B cell (primary cell): ENCODE measurements at regions not wholly inside any gene's neighbourhood (a gene's known extent, or its start where the extent isn't known, plus 50 kb on each side); places are given as distances from the start of the nearest gene placed in this dataset.

ENCODE experiments used
- ATAC-seq: fragments of 200-7000 bp; cut with Tn5 transposase; one replicate; pipeline ENCODE4 v1.10.0; 2021; ENCODE audit warnings: low read depth, mild to moderate bottlenecking, moderate number of reproducible peaks, moderate library complexity
- CTCF ChIA-PET: fragments of 350-600 bp; sonication (Branson Sonifier 250); formaldehyde crosslinking; loops from one replicate; lab custom pipeline; 2021; ENCODE audit warnings: antibody characterized with exemption, inconsistent platforms; lab: Charles Lee
- POLR2A ChIA-PET: fragments of 350-600 bp; sonication (Branson Sonifier 250); formaldehyde crosslinking; loops from one replicate; lab custom pipeline; 2021; ENCODE audit warnings: antibody characterized with exemption; lab: Charles Lee
- DNase-seq: peaks from one replicate; pipeline ENCODE4 v3.0.0; 2013
- H2AFZ ChIP-seq: 2 replicates; pipeline ENCODE4 v1.6.1; 2012; ENCODE audit warnings: mild to moderate bottlenecking, low read depth, low read length; ENCODE audit not compliant: insufficient read depth, poor library complexity, severe bottlenecking
- H3K27ac ChIP-seq, 2 donors: 1 replicate in 1 of 2; 2 replicates in 1 of 2; pipeline ENCODE4 v1.5.1; 2012 to 2013; ENCODE audit warnings: low read length in 2 of 2, mild to moderate bottlenecking in 2 of 2, moderate library complexity in 1 of 2
- H3K27me3 ChIP-seq, 4 experiments: fragments of 200-600 bp in 1 of 4; sonication (generic) in 1 of 4; replicated peaks in 1 of 4; 1 replicate in 2 of 4; 2 replicates in 2 of 4; pipeline versions ENCODE4 v1.6.1 to v1.7.0; 2013 to 2016; ENCODE audit warnings: low read length in 3 of 4, mild to moderate bottlenecking in 2 of 4, mixed read lengths in 1 of 4, moderate library complexity in 1 of 4; ENCODE audit not compliant: insufficient read depth in 4 of 4, control insufficient read depth in 3 of 4; ENCODE audit errors: control extremely low read depth in 1 of 4
- H3K36me3 ChIP-seq, 2 experiments: replicated peaks in 1 of 2; 1 replicate in 1 of 2; 2 replicates in 1 of 2; pipeline versions ENCODE4 v1.6.1 to v1.7.1; 2013; ENCODE audit warnings: low read length in 1 of 2; ENCODE audit not compliant: insufficient read depth in 2 of 2, control insufficient read depth in 1 of 2; ENCODE audit errors: control extremely low read depth in 1 of 2, extremely low read depth in 1 of 2
- H3K4me1 ChIP-seq, 2 donors: fragments of 200-600 bp in 1 of 2; sonication (generic) in 1 of 2; 1 replicate in 1 of 2; 2 replicates in 1 of 2; pipeline versions ENCODE4 v1.5.1 to v1.6.1; 2013 to 2017; ENCODE audit warnings: low read length in 2 of 2; ENCODE audit not compliant: control insufficient read depth in 2 of 2, insufficient read depth in 2 of 2
- H3K4me2 ChIP-seq: replicated peaks from 2 replicates; pipeline ENCODE3; 2012; ENCODE audit warnings: mild to moderate bottlenecking, low read depth, low read length; ENCODE audit not compliant: poor library complexity, severe bottlenecking
- H3K4me3 ChIP-seq, 5 experiments: fragments of 200-600 bp in 1 of 5; sonication (generic) in 1 of 5; 1 replicate in 3 of 5; 2 replicates in 2 of 5; pipeline versions ENCODE4 v1.5.1 to v1.7.0; 2011 to 2016; ENCODE audit warnings: low read length in 4 of 5, mild to moderate bottlenecking in 4 of 5, low read depth in 2 of 5, control low read depth in 1 of 5, moderate library complexity in 1 of 5; ENCODE audit not compliant: insufficient read depth in 1 of 5; ENCODE audit errors: control extremely low read depth in 1 of 5, extremely low read depth in 1 of 5
- H3K79me2 ChIP-seq: fragments of 200-600 bp; sonication (generic); one replicate; pipeline ENCODE4 v1.6.0; 2016; ENCODE audit warnings: low read length; ENCODE audit not compliant: control insufficient read depth, insufficient read depth
- H3K9ac ChIP-seq: fragments of 200-600 bp; sonication (generic); 2 replicates; pipeline ENCODE4 v1.6.1; 2017; ENCODE audit warnings: mild to moderate bottlenecking, low read length, moderate library complexity
- H3K9me3 ChIP-seq, 3 donors: one replicate each; pipeline versions ENCODE4 v1.6.1 to v1.7.1; 2013; ENCODE audit warnings: low read length in 2 of 3; ENCODE audit not compliant: control insufficient read depth in 2 of 3, insufficient read depth in 1 of 3; ENCODE audit errors: control extremely low read depth in 1 of 3
- H4K20me1 ChIP-seq: 2 replicates; pipeline ENCODE4 v1.6.0; 2012; ENCODE audit warnings: mild to moderate bottlenecking, low read length; ENCODE audit not compliant: insufficient read depth, control insufficient read depth, poor library complexity, severe bottlenecking
- H3K27ac Mint-ChIP-seq: one replicate; pipeline ENCODE4 v1.8.0; 2021; ENCODE audit warnings: mixed read lengths
- H3K27me3 Mint-ChIP-seq: one replicate; pipeline ENCODE4 v1.8.0; 2021; ENCODE audit warnings: mixed read lengths
- H3K4me1 Mint-ChIP-seq: one replicate; pipeline ENCODE4 v1.8.0; 2021; ENCODE audit warnings: mixed read lengths
- H3K4me3 Mint-ChIP-seq: one replicate; pipeline ENCODE4 v1.8.0; 2021; ENCODE audit warnings: mixed read lengths
- H3K9me3 Mint-ChIP-seq: one replicate; pipeline ENCODE4 v1.8.0; 2022; ENCODE audit warnings: mixed read lengths; ENCODE audit not compliant: insufficient read depth
- CTCF ChIP-seq: fragments of 200-600 bp; IDR thresholded peaks from one replicate; pipeline ENCODE4 v1.8.0; 2022; ENCODE audit warnings: antibody characterized with exemption, mild to moderate bottlenecking
- EZH2 ChIP-seq: IDR thresholded peaks from 2 replicates; pipeline ENCODE4 v1.6.1; 2012; ENCODE audit warnings: borderline replicate concordance, low read depth, mild to moderate bottlenecking, moderate library complexity, low read length; ENCODE audit not compliant: insufficient read depth, poor library complexity, severe bottlenecking
- intact Hi-C: fragments of 100-400 bp; cut with micrococcal nuclease; formaldehyde crosslinking; loops from one replicate; pipeline ENCODE4 v1.10.0; 2022

- Histone ChIP-seq H3K4me1 (no peaks in the 10 kb centered on the region), H2AFZ (no peak overlapping the region), H3K9ac (no peak overlapping the region), H4K20me1 (no peaks in the 10 kb centered on the region), H3K27me3 (no peaks in the 10 kb centered on the region), H3K9me3 (no peaks in the 10 kb centered on the region), H3K27ac (no peak overlapping the region), H3K79me2 (no peaks in the 10 kb centered on the region), H3K36me3 (no peaks in the 10 kb centered on the region), H3K4me3 (no peak overlapping the region), H3K4me2 (no peak overlapping the region)
- H3K27ac Mint-ChIP-seq: no peak overlapping the region
- no peaks in the 10 kb centered on the region for H3K4me1 Mint-ChIP-seq
- TF ChIP-seq EZH2: no peak
- TF ChIP-seq CTCF: no peak
- H3K9me3 Mint-ChIP-seq: no peaks in the 10 kb centered on the region
- no peak for ATAC-seq
- intact Hi-C loops: no loop called here
- ChIA-PET POLR2A (no interaction called here), CTCF (no interaction called here)
- DNase-seq: no peak
- H3K27me3 Mint-ChIP-seq: no peaks in the 10 kb centered on the region
- H3K4me3 Mint-ChIP-seq: no peak overlapping the region
These were observed 1928.6 kb downstream of the PCDH9 start for GRCh38 chr13:65301506-65301905.

- no peak overlapping the region for H3K4me3 ChIP-seq
- H4K20me1 ChIP-seq: no peaks in the 10 kb centered on the region
- H3K4me1 ChIP-seq: no peaks in the 10 kb centered on the region
- no peak overlapping the region for H3K27ac ChIP-seq
- Mint-ChIP-seq H3K27ac (no peak overlapping the region), H3K4me1 (no peaks in the 10 kb centered on the region), H3K4me3 (no peak overlapping the region), H3K27me3 (no peaks in the 10 kb centered on the region), H3K9me3 (no peaks in the 10 kb centered on the region)
- ATAC-seq (no peak), DNase-seq (no peak)
- H3K79me2 ChIP-seq: no peaks in the 10 kb centered on the region
- ChIA-PET CTCF (no interaction called here), POLR2A (no interaction called here)
- intact Hi-C loops: no loop called here
- TF ChIP-seq EZH2: no peak
- TF ChIP-seq CTCF: no peak
- no peak overlapping the region for H2AFZ ChIP-seq
- no peaks in the 10 kb centered on the region for H3K36me3 ChIP-seq
- H3K9me3 ChIP-seq: no peaks in the 10 kb centered on the region
- no peak overlapping the region for H3K9ac ChIP-seq
- no peaks in the 10 kb centered on the region for H3K27me3 ChIP-seq
- no peak overlapping the region for H3K4me2 ChIP-seq
These were observed 1929.9 kb downstream of the PCDH9 start for GRCh38 chr13:65300220-65300619.
